ENCODE measurements at regions not wholly inside any gene's neighbourhood (a gene's known extent, or its start where the extent isn't known, plus 50 kb on each side); places are given as distances from the start of the nearest gene placed in this dataset.

- DNase-seq (ENCODE audit: low read depth), result no peak
- no peak for TF ChIP-seq CTCF (IDR thresholded peaks at IDR 0.05; ENCODE audit: low read length, missing control alignments)
- no peak overlapping the region for H3K4me3 ChIP-seq (replicated peaks; ENCODE audit: low read depth, low read length)
Measured at GRCh38 chr13:90956031-90956430, 391.5 kb upstream of the MIR17HG start.

- no peak for TF ChIP-seq CTCF (IDR thresholded peaks at IDR 0.05; ENCODE audit: low read length, missing control alignments)
Measured at GRCh38 chr13:90958866-90959265, 388.6 kb upstream of the MIR17HG start.

GRCh38 chr13:90968166-90968904 lies 379.2 kb upstream of the MIR17HG start:
- peak; percentile 10 for DNase-seq (ENCODE audit: low read depth)
- peak; percentile 22 for TF ChIP-seq CTCF (IDR thresholded peaks at IDR 0.05; ENCODE audit: low read length, missing control alignments)
- no peak overlapping the region for H3K4me3 ChIP-seq (replicated peaks; ENCODE audit: low read depth, low read length)

More at GRCh38 chr13:90958866-90959265, 388.6 kb upstream of the MIR17HG start:
- no peak for DNase-seq (ENCODE audit: low read depth)
- H3K4me3 ChIP-seq (replicated peaks; ENCODE audit: low read depth, low read length), result no peak overlapping the region

- no peak for DNase-seq (ENCODE audit: low read depth)
- no peak for TF ChIP-seq CTCF (IDR thresholded peaks at IDR 0.05; ENCODE audit: low read length, missing control alignments)
- no peak overlapping the region for H3K4me3 ChIP-seq (replicated peaks; ENCODE audit: low read depth, low read length)
Measured at GRCh38 chr13:90974249-90974975, 373.1 kb upstream of the MIR17HG start.

- DNase-seq (ENCODE audit: low read depth), result no peak
- TF ChIP-seq CTCF (IDR thresholded peaks at IDR 0.05; ENCODE audit: low read length, missing control alignments), result no peak
Measured at GRCh38 chr13:90979059-90979458, 368.4 kb upstream of the MIR17HG start.

GRCh38 chr13:90984756-90985155 lies 362.7 kb upstream of the MIR17HG start:
- no peak for TF ChIP-seq CTCF (IDR thresholded peaks at IDR 0.05; ENCODE audit: low read length, missing control alignments)
- DNase-seq (ENCODE audit: low read depth), result no peak
- no peak overlapping the region for H3K4me3 ChIP-seq (replicated peaks; ENCODE audit: low read depth, low read length)

More at GRCh38 chr13:90979059-90979458, 368.4 kb upstream of the MIR17HG start:
- no peak overlapping the region for H3K4me3 ChIP-seq (replicated peaks; ENCODE audit: low read depth, low read length)
